ENCODE measurements at regions not wholly inside any gene's neighbourhood (a gene's known extent, or its start where the extent isn't known, plus 50 kb on each side); places are given as distances from the start of the nearest gene placed in this dataset.

DNA sequence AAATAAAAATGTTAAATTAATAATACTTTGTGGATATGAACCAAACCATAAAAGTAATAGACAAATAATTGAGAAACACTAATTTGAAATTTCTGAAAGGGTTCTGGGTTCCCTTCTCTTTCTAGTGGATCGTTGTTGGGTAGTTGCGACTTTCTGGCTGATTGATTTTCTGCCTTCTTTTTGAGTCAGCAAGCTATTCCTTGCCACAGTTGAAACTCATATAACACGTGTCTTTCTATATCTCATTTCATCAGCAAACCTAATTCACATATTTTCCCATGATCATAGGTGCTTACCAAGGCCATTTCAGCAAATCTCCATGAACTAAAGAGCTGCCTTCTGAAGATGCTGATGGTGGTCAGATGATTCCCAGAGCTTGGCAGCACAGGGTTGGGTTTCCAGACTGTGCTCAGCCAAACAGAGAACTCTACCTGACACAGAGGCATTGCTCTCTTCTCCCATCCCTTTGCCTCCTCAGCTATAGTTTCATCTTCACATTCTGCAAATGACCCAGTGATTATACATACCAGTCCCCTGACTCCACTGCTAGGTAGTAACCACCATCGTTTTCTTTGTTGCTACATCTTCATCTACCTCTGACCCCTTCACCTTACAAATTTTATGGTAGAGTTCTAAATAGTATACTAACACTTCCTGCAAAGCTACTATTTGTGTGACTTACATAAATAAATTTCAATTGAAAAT is 383.9 kb upstream of the DPH6 start:
- no peak overlapping the region for H3K4me2 ChIP-seq (ENCODE audit: insufficient read depth, low read length, poor library complexity, severe bottlenecking)
- no peak for DNase-seq (ENCODE audit: low spot score)
- H3K4ac ChIP-seq (ENCODE audit: low read length) = no peak overlapping the region
- H3K27ac ChIP-seq (replicated peaks; ENCODE audit: low read length) = no peak overlapping the region
- H3K9me3 ChIP-seq (replicated peaks in 1 of 2; ENCODE audit: control insufficient read depth in 2 of 2, insufficient read depth in 1 of 2, low read depth in 1 of 2, low read length in 2 of 2) = no peaks in the 10 kb centered on the region
- no peak overlapping the region for H2AK5ac ChIP-seq (ENCODE audit: low read depth, low read length)
- H2BK12ac ChIP-seq (ENCODE audit: low read length) = no peak overlapping the region
- H3K79me1 ChIP-seq (ENCODE audit: low read depth, low read length) = no peaks in the 10 kb centered on the region
- H3K9ac ChIP-seq (ENCODE audit: low read depth, low read length, poor library complexity) = no peak overlapping the region
- H3K23ac ChIP-seq (ENCODE audit: low read depth, low read length, poor library complexity) = no peak overlapping the region
- H3K18ac ChIP-seq (ENCODE audit: low read length) = no peak overlapping the region
- peaks cover 0 to 2% of the 10 kb centered on the region in 2 donors for H3K4me1 ChIP-seq (ENCODE audit: control insufficient read depth in 2 of 2, insufficient read depth in 1 of 2, low read depth in 1 of 2, low read length in 2 of 2)
- WGBS, 2 donors (ENCODE audit: extremely low coverage in 2 of 2, insufficient read length in 2 of 2, insufficient replicate concordance in 1 of 2) = no CpG with 5 or more reads among the region's 4 CpGs
- H4K8ac ChIP-seq (ENCODE audit: low read depth, low read length) = no peak overlapping the region
- H3K4me3 ChIP-seq (ENCODE audit: low read length in 2 of 2) = no peak overlapping the region
- H2BK15ac ChIP-seq (ENCODE audit: low read length) = no peak overlapping the region
- H2BK5ac ChIP-seq (ENCODE audit: low read length) = no peak overlapping the region
- H2BK120ac ChIP-seq (ENCODE audit: low read depth, low read length) = no peak overlapping the region
- H4K91ac ChIP-seq (ENCODE audit: low read depth, low read length, poor library complexity) = no peak overlapping the region
- no peak overlapping the region for H2AFZ ChIP-seq (ENCODE audit: low read length)
- H3K36me3 ChIP-seq (replicated peaks in 1 of 2; ENCODE audit: control insufficient read depth in 2 of 2, insufficient read depth in 2 of 2, low read length in 2 of 2) = no peaks in the 10 kb centered on the region
- H3K14ac ChIP-seq (ENCODE audit: low read length) = no peak overlapping the region
- H3K27me3 ChIP-seq (ENCODE audit: control insufficient read depth in 3 of 3, insufficient read depth in 3 of 3, low read depth in 1 of 3, low read length in 3 of 3) = peaks cover 0 to 5% (median 0%) of the 10 kb centered on the region in 3 experiments

DNA sequence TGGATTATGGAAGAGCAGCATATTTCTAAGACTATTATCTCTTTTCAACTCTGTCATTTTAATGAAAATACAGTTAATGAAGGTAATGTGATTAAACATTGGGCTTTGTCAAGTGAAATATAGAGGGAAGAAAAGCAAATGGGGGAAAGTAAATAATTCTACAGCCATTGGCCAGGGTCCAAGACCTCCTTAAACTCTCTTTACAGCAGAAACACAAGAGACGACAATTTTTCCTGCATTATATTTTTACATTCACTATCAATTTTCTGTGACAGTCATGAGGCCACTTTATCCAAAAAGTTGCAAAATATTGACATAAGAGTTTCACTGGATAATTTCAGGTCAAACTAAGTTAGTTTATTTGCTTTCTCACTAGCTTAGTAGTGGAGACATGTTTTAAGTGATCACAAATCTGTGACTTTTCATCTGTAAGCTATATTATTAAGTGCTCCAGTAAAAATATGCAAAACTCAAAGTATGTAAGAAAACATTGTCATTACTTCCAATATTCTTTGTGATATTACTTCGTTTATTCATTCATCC is 385.9 kb upstream of the DPH6 start:
- H3K4me3 ChIP-seq (ENCODE audit: low read length in 2 of 2) = no peak overlapping the region
- H3K27ac ChIP-seq (replicated peaks; ENCODE audit: low read length) = no peak overlapping the region
- H3K36me3 ChIP-seq (replicated peaks in 1 of 2; ENCODE audit: control insufficient read depth in 2 of 2, insufficient read depth in 2 of 2, low read length in 2 of 2) = no peaks in the 10 kb centered on the region
- H2BK120ac ChIP-seq (ENCODE audit: low read depth, low read length) = no peak overlapping the region
- no peak overlapping the region for H2BK15ac ChIP-seq (ENCODE audit: low read length)
- H3K4me1 ChIP-seq (ENCODE audit: control insufficient read depth in 2 of 2, insufficient read depth in 1 of 2, low read depth in 1 of 2, low read length in 2 of 2) = peaks cover 0 to 2% of the 10 kb centered on the region in 2 donors
- H2BK5ac ChIP-seq (ENCODE audit: low read length) = no peak overlapping the region
- no peak overlapping the region for H3K9ac ChIP-seq (ENCODE audit: low read depth, low read length, poor library complexity)
- no CpG with 5 or more reads among the region's 2 CpGs for WGBS, 2 donors (ENCODE audit: extremely low coverage in 2 of 2, insufficient read length in 2 of 2, insufficient replicate concordance in 1 of 2)
- no peak overlapping the region for H2BK12ac ChIP-seq (ENCODE audit: low read length)
- H4K8ac ChIP-seq (ENCODE audit: low read depth, low read length) = no peak overlapping the region
- H4K91ac ChIP-seq (ENCODE audit: low read depth, low read length, poor library complexity) = no peak overlapping the region
- no peak overlapping the region for H2AFZ ChIP-seq (ENCODE audit: low read length)
- H3K9me3 ChIP-seq (replicated peaks in 1 of 2; ENCODE audit: control insufficient read depth in 2 of 2, insufficient read depth in 1 of 2, low read depth in 1 of 2, low read length in 2 of 2) = no peaks in the 10 kb centered on the region
- H3K4ac ChIP-seq (ENCODE audit: low read length) = no peak overlapping the region
- no peak overlapping the region for H3K4me2 ChIP-seq (ENCODE audit: insufficient read depth, low read length, poor library complexity, severe bottlenecking)
- DNase-seq (ENCODE audit: low spot score) = no peak
- no peak overlapping the region for H3K18ac ChIP-seq (ENCODE audit: low read length)
- H3K23ac ChIP-seq (ENCODE audit: low read depth, low read length, poor library complexity) = no peak overlapping the region
- H3K27me3 ChIP-seq (ENCODE audit: control insufficient read depth in 3 of 3, insufficient read depth in 3 of 3, low read depth in 1 of 3, low read length in 3 of 3) = peaks cover 0 to 5% (median 0%) of the 10 kb centered on the region in 3 experiments
- H3K14ac ChIP-seq (ENCODE audit: low read length) = no peak overlapping the region
- H2AK5ac ChIP-seq (ENCODE audit: low read depth, low read length) = no peak overlapping the region
- no peaks in the 10 kb centered on the region for H3K79me1 ChIP-seq (ENCODE audit: low read depth, low read length)

DNA sequence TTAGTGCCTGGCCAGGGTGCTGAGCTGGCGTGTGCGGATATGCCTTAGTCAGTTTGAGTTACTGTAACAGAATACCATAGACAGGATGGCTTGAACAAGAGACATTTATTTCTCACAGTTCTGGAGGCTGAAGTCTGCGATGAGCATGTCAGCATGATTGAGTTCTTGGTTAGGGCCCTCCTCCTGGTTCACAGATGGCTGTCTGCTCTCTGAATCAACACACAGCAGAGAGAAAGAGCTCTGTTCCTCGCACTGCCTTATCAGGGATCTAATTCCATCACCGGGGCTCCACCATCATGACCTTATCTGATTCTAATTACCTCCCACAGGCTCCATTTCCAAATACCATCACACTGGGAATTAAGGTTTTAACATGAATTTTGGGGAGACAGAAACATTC is 386.6 kb upstream of the DPH6 start:
- no CpG with 5 or more reads among the region's 5 CpGs for WGBS, 2 donors (ENCODE audit: extremely low coverage in 2 of 2, insufficient read length in 2 of 2, insufficient replicate concordance in 1 of 2)
- no peak for DNase-seq (ENCODE audit: low spot score)
- Histone ChIP-seq H2BK15ac (ENCODE audit: low read length) (no peak overlapping the region), H3K14ac (ENCODE audit: low read length) (no peak overlapping the region), H3K79me1 (ENCODE audit: low read depth, low read length) (no peaks in the 10 kb centered on the region), H2BK12ac (ENCODE audit: low read length) (no peak overlapping the region), H3K9me3 (replicated peaks in 1 of 2; ENCODE audit: control insufficient read depth in 2 of 2, insufficient read depth in 1 of 2, low read depth in 1 of 2, low read length in 2 of 2) (no peaks in the 10 kb centered on the region), H2AFZ (ENCODE audit: low read length) (no peak overlapping the region), H3K4me1 (ENCODE audit: control insufficient read depth in 2 of 2, insufficient read depth in 1 of 2, low read depth in 1 of 2, low read length in 2 of 2) (peaks cover 0 to 2% of the 10 kb centered on the region in 2 donors), H3K4me2 (ENCODE audit: insufficient read depth, low read length, poor library complexity, severe bottlenecking) (no peak overlapping the region), H2BK5ac (ENCODE audit: low read length) (no peak overlapping the region), H3K23ac (ENCODE audit: low read depth, low read length, poor library complexity) (no peak overlapping the region), H2BK120ac (ENCODE audit: low read depth, low read length) (no peak overlapping the region), H3K4ac (ENCODE audit: low read length) (no peak overlapping the region), H3K9ac (ENCODE audit: low read depth, low read length, poor library complexity) (no peak overlapping the region), H3K36me3 (replicated peaks in 1 of 2; ENCODE audit: control insufficient read depth in 2 of 2, insufficient read depth in 2 of 2, low read length in 2 of 2) (no peaks in the 10 kb centered on the region), H2AK5ac (ENCODE audit: low read depth, low read length) (no peak overlapping the region), H3K27me3 (ENCODE audit: control insufficient read depth in 3 of 3, insufficient read depth in 3 of 3, low read depth in 1 of 3, low read length in 3 of 3) (peaks cover 0 to 5% (median 0%) of the 10 kb centered on the region in 3 experiments), H3K27ac (replicated peaks; ENCODE audit: low read length) (no peak overlapping the region), H4K91ac (ENCODE audit: low read depth, low read length, poor library complexity) (no peak overlapping the region), H3K18ac (ENCODE audit: low read length) (no peak overlapping the region), H3K4me3 (ENCODE audit: low read length in 2 of 2) (no peak overlapping the region), H4K8ac (ENCODE audit: low read depth, low read length) (no peak overlapping the region)

DNA sequence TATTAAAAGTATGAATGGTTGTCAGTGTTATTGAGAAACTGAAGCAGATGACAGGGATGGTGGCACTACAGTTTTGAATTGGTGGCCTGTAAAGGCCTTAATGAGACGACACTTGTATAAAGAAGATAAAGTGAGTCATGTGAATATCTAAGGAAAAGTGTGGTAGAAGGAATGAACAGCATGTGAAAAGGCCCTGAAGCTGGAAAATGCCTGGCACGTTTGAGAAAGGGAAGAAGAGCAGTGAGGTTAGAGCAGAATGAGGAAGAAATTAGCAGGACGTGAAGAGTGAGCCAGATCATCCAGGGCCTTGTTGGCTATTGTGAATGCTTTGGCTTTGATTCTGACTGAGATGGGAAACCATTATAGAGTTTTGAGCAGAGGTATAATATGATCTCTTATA is 387.6 kb upstream of the DPH6 start:
- DNase-seq (ENCODE audit: low spot score) = no peak
- WGBS, 2 donors (ENCODE audit: extremely low coverage in 2 of 2, insufficient read length in 2 of 2, insufficient replicate concordance in 1 of 2) = no CpG with 5 or more reads among the region's 3 CpGs

More for the DNA sequence above, 387.6 kb upstream of the DPH6 start:
- Histone ChIP-seq H2BK12ac (ENCODE audit: low read length) (no peak overlapping the region), H3K4me2 (ENCODE audit: insufficient read depth, low read length, poor library complexity, severe bottlenecking) (no peak overlapping the region), H3K27me3 (ENCODE audit: control insufficient read depth in 3 of 3, insufficient read depth in 3 of 3, low read depth in 1 of 3, low read length in 3 of 3) (peaks cover 0 to 5% (median 0%) of the 10 kb centered on the region in 3 experiments), H3K9ac (ENCODE audit: low read depth, low read length, poor library complexity) (no peak overlapping the region), H4K8ac (ENCODE audit: low read depth, low read length) (no peak overlapping the region), H3K9me3 (replicated peaks in 1 of 2; ENCODE audit: control insufficient read depth in 2 of 2, insufficient read depth in 1 of 2, low read depth in 1 of 2, low read length in 2 of 2) (no peaks in the 10 kb centered on the region), H2BK5ac (ENCODE audit: low read length) (no peak overlapping the region), H3K23ac (ENCODE audit: low read depth, low read length, poor library complexity) (no peak overlapping the region), H2BK15ac (ENCODE audit: low read length) (no peak overlapping the region), H4K91ac (ENCODE audit: low read depth, low read length, poor library complexity) (no peak overlapping the region), H3K36me3 (replicated peaks in 1 of 2; ENCODE audit: control insufficient read depth in 2 of 2, insufficient read depth in 2 of 2, low read length in 2 of 2) (no peaks in the 10 kb centered on the region), H3K79me1 (ENCODE audit: low read depth, low read length) (no peaks in the 10 kb centered on the region), H3K4me1 (ENCODE audit: control insufficient read depth in 2 of 2, insufficient read depth in 1 of 2, low read depth in 1 of 2, low read length in 2 of 2) (peaks cover 0 to 2% of the 10 kb centered on the region in 2 donors), H2AFZ (ENCODE audit: low read length) (no peak overlapping the region), H2BK120ac (ENCODE audit: low read depth, low read length) (no peak overlapping the region), H2AK5ac (ENCODE audit: low read depth, low read length) (no peak overlapping the region), H3K27ac (replicated peaks; ENCODE audit: low read length) (no peak overlapping the region), H3K4ac (ENCODE audit: low read length) (no peak overlapping the region), H3K4me3 (ENCODE audit: low read length in 2 of 2) (no peak overlapping the region), H3K14ac (ENCODE audit: low read length) (no peak overlapping the region), H3K18ac (ENCODE audit: low read length) (no peak overlapping the region)
